IMR-90 (cell line): ENCODE measurements at regions not wholly inside any gene's neighbourhood (a gene's known extent, or its start where the extent isn't known, plus 50 kb on each side); places are given as distances from the start of the nearest gene placed in this dataset.

Experiments
- ATAC-seq: fragments of 200-7000 bp; cut with Tn5 transposase; 2 replicates; pipeline ENCODE4 v1.9.1; 2020; ENCODE audit warnings: low read depth, mild to moderate bottlenecking, moderate library complexity
- BruUV-seq: library from RNA; stranded (reverse); fragments of 400-500 nt; replicated peaks from 2 replicates; lab custom pipeline; 2021; lab: Mats Ljungman, UMichigan
- CTCF ChIA-PET: fragments of 300-600 bp; formaldehyde crosslinking; extraction: SDS; loops from one replicate; lab custom pipeline; 2021; ENCODE audit warnings: antibody characterized with exemption; lab: Yijun Ruan, JAX
- POLR2A ChIA-PET: fragments of 300-600 bp; sonication (Branson Sonifier 250); formaldehyde crosslinking; loops from one replicate; lab custom pipeline; 2022; ENCODE audit warnings: antibody characterized with exemption; ENCODE audit not compliant: unreplicated experiment; lab: Charles Lee
- DNase-seq: peaks from one replicate; pipeline ENCODE4 v3.0.0; 2013
- H2AFZ ChIP-seq: replicated peaks from 2 replicates; pipeline ENCODE3; 2013; ENCODE audit warnings: low read length, mild to moderate bottlenecking; ENCODE audit not compliant: poor library complexity
- H2AK5ac ChIP-seq: 2 replicates; pipeline ENCODE4 v1.6.1; 2013; ENCODE audit warnings: low read depth, low read length, inconsistent platforms
- H2AK9ac ChIP-seq: replicated peaks from 2 replicates; pipeline ENCODE3; 2013; ENCODE audit warnings: mild to moderate bottlenecking, low read depth, low read length, moderate library complexity; ENCODE audit not compliant: poor library complexity
- H2BK120ac ChIP-seq: 2 replicates; pipeline ENCODE4 v1.6.1; 2013; ENCODE audit warnings: low read depth, low read length, inconsistent platforms
- H2BK15ac ChIP-seq: 3 replicates; pipeline ENCODE4 v1.6.1; 2013; ENCODE audit warnings: low read depth, low read length, inconsistent platforms
- H2BK20ac ChIP-seq: 2 replicates; pipeline ENCODE4 v1.6.1; 2013; ENCODE audit warnings: low read depth, mild to moderate bottlenecking, inconsistent platforms, low read length, moderate library complexity
- H2BK5ac ChIP-seq: 2 replicates; pipeline ENCODE4 v1.6.1; 2013; ENCODE audit warnings: mild to moderate bottlenecking, low read depth, low read length, inconsistent platforms; ENCODE audit not compliant: poor library complexity, severe bottlenecking
- H3K14ac ChIP-seq: replicated peaks from 2 replicates; pipeline ENCODE4 v1.6.1; 2013; ENCODE audit warnings: low read depth, low read length, inconsistent platforms
- H3K18ac ChIP-seq: 2 replicates; pipeline ENCODE4 v1.6.1; 2013; ENCODE audit warnings: low read depth, low read length, control low read depth
- H3K23ac ChIP-seq: 2 replicates; pipeline ENCODE4 v1.6.1; 2013; ENCODE audit warnings: low read depth, low read length, inconsistent platforms
- H3K27ac ChIP-seq: 2 replicates; pipeline ENCODE4 v1.5.1; 2013; ENCODE audit warnings: mild to moderate bottlenecking, control low read depth, low read length; ENCODE audit not compliant: insufficient read depth
- H3K27me3 ChIP-seq: 2 replicates; pipeline ENCODE4 v1.6.1; 2013; ENCODE audit warnings: low read length; ENCODE audit not compliant: control insufficient read depth, insufficient read depth
- H3K36me3 ChIP-seq: 2 replicates; pipeline ENCODE4 v1.6.1; 2013; ENCODE audit warnings: low read length, mixed read lengths; ENCODE audit not compliant: control insufficient read depth, insufficient read depth
- H3K4ac ChIP-seq: 2 replicates; pipeline ENCODE4 v1.6.1; 2013; ENCODE audit warnings: low read depth, low read length, inconsistent platforms
- H3K4me1 ChIP-seq: 2 replicates; pipeline ENCODE4 v1.6.1; 2013; ENCODE audit warnings: low read length, mixed read lengths; ENCODE audit not compliant: control insufficient read depth, insufficient read depth
- H3K4me2 ChIP-seq: 2 replicates; pipeline ENCODE4 v1.6.1; 2013; ENCODE audit warnings: low read depth, mild to moderate bottlenecking, control low read depth, low read length, moderate library complexity
- H3K4me3 ChIP-seq: 2 replicates; pipeline ENCODE4 v1.5.1; 2013; ENCODE audit warnings: low read depth, mild to moderate bottlenecking, control low read depth, low read length, moderate library complexity; ENCODE audit not compliant: insufficient read depth
- H3K56ac ChIP-seq: 2 replicates; pipeline ENCODE4 v1.6.1; 2013; ENCODE audit warnings: low read length, inconsistent platforms; ENCODE audit not compliant: insufficient read depth; ENCODE audit errors: extremely low read depth
- H3K79me1 ChIP-seq, 2 experiments: 2 replicates each; pipeline ENCODE4 v1.6.1; 2013; ENCODE audit warnings: low read length in 2 of 2, inconsistent platforms in 1 of 2, low read depth in 1 of 2
- H3K9ac ChIP-seq: 2 replicates; pipeline ENCODE4 v1.6.1; 2013; ENCODE audit warnings: low read depth, low read length, control low read depth
- H3K9me1 ChIP-seq: 2 replicates; pipeline ENCODE4 v1.6.1; 2013; ENCODE audit warnings: low read length, inconsistent platforms; ENCODE audit not compliant: insufficient read depth
- H3K9me3 ChIP-seq: 2 replicates; pipeline ENCODE4 v1.6.1; 2013; ENCODE audit warnings: low read length; ENCODE audit not compliant: control insufficient read depth, insufficient read depth
- H4K20me1 ChIP-seq: 2 replicates; pipeline ENCODE4 v1.6.1; 2013; ENCODE audit warnings: low read length, inconsistent platforms; ENCODE audit not compliant: insufficient read depth
- H4K5ac ChIP-seq: 2 replicates; pipeline ENCODE4 v1.6.1; 2013; ENCODE audit warnings: mild to moderate bottlenecking, low read depth, low read length, control low read depth
- H4K8ac ChIP-seq, 2 experiments: 2 replicates each; pipeline ENCODE4 v1.6.1; 2013; ENCODE audit warnings: low read depth in 2 of 2, low read length in 2 of 2, control low read depth in 1 of 2, inconsistent platforms in 1 of 2
- H4K91ac ChIP-seq: 2 replicates; pipeline ENCODE4 v1.6.1; 2013; ENCODE audit warnings: low read depth, low read length, inconsistent platforms; ENCODE audit not compliant: insufficient read depth
- BHLHE40 ChIP-seq: fragments of 150-350 bp; IDR thresholded peaks from 2 replicates; pipeline ENCODE4 v1.6.1; 2016; ENCODE audit warnings: mild to moderate bottlenecking, low read depth, low read length
- CEBPB ChIP-seq: IDR thresholded peaks from 2 replicates; pipeline ENCODE4 v1.6.1; 2012; ENCODE audit warnings: low read depth, low read length, improper control_type of control experiment
- CHD1 ChIP-seq: IDR thresholded peaks from 2 replicates; pipeline ENCODE4 v1.6.1; 2012; ENCODE audit warnings: low read depth, low read length, improper control_type of control experiment
- FOS ChIP-seq: fragments of 150-350 bp; IDR thresholded peaks from 2 replicates; pipeline ENCODE4 v1.6.1; 2016; ENCODE audit warnings: low read depth, low read length
- MAFK ChIP-seq: IDR thresholded peaks from 2 replicates; pipeline ENCODE4 v1.6.1; 2012; ENCODE audit warnings: low read depth, low read length, improper control_type of control experiment
- MAZ ChIP-seq: IDR thresholded peaks from 2 replicates; pipeline ENCODE4 v1.6.1; 2012; ENCODE audit warnings: low read depth, mild to moderate bottlenecking, low read length, improper control_type of control experiment, moderate library complexity, borderline replicate concordance
- MXI1 ChIP-seq: IDR thresholded peaks from 2 replicates; pipeline ENCODE4 v1.6.1; 2012; ENCODE audit warnings: low read depth, mild to moderate bottlenecking, low read length, moderate library complexity, borderline replicate concordance
- NFE2L2 ChIP-seq: fragments of 150-350 bp; IDR thresholded peaks from 2 replicates; pipeline ENCODE4 v1.6.1; 2016; ENCODE audit warnings: low read depth, mild to moderate bottlenecking, low read length
- POLR2A ChIP-seq: IDR thresholded peaks from 2 replicates; pipeline ENCODE4 v1.6.1; 2012; ENCODE audit warnings: mild to moderate bottlenecking, low read depth, low read length
- RAD21 ChIP-seq: IDR thresholded peaks from 2 replicates; pipeline ENCODE4 v1.6.1; 2012; ENCODE audit warnings: low read length, improper control_type of control experiment
- RCOR1 ChIP-seq: IDR thresholded peaks from 2 replicates; pipeline ENCODE4 v1.6.1; 2012; ENCODE audit warnings: mild to moderate bottlenecking, low read length, improper control_type of control experiment; ENCODE audit not compliant: insufficient replicate concordance
- RFX5 ChIP-seq: IDR thresholded peaks from 2 replicates; pipeline ENCODE4 v1.8.0; 2012; ENCODE audit warnings: low read depth, mild to moderate bottlenecking, low read length, moderate library complexity
- SMC3 ChIP-seq: fragments of 150-350 bp; IDR thresholded peaks from 2 replicates; pipeline ENCODE4 v1.6.1; 2016; ENCODE audit warnings: low read depth, mild to moderate bottlenecking, antibody characterized with exemption, low read length, moderate library complexity
- USF2 ChIP-seq: fragments of 150-350 bp; IDR thresholded peaks from 2 replicates; pipeline ENCODE4 v1.6.1; 2017; ENCODE audit warnings: mild to moderate bottlenecking, antibody characterized with exemption, low read length, low read depth
- WGBS, 2 experiments: methylation state at CpG; one replicate each; pipeline versions ENCODE4 v1.1.5 to v1.1.7; 2013; ENCODE audit warnings: missing lambda C conversion rate in 2 of 2; ENCODE audit not compliant: insufficient read length in 1 of 2; ENCODE audit errors: extremely low coverage in 2 of 2; 5-methylcytosine and 5-hydroxymethylcytosine counted together
- dilution Hi-C: fragments of 300-500 bp; cut with HindIII; formaldehyde crosslinking; loops from one replicate; pipeline ENCODE4 v1.14.3; 2018; ENCODE audit warnings: low sequenced_read_pairs; ENCODE audit not compliant: unreplicated experiment
- in situ Hi-C: fragments of 300-500 bp; cut with MboI; formaldehyde crosslinking; loops from 3 replicates; pipeline ENCODE4 v1.14.3; 2019; ENCODE audit warnings: low sequenced_read_pairs, inconsistent platforms, mixed read lengths
- intact Hi-C: fragments of 100-400 bp; cut with micrococcal nuclease; formaldehyde crosslinking; loops from 2 replicates; pipeline ENCODE4 v1.10.0; 2022
- TF ChIP-seq, protein P1 (sequence below): fragments of 150-350 bp; IDR thresholded peaks from 2 replicates; pipeline ENCODE4 v1.6.1; 2016; ENCODE audit warnings: low read depth, mild to moderate bottlenecking, low read length, moderate library complexity, borderline replicate concordance
- TF ChIP-seq, protein P2 (sequence below): conservative IDR thresholded peaks from 2 replicates; pipeline ENCODE4 v1.5.1; 2012; ENCODE audit warnings: mild to moderate bottlenecking, low read depth, low read length, improper control_type of control experiment

GRCh38 chr2:192957425-192957824 lies 762.7 kb upstream of the TMEFF2 start:
- Histone ChIP-seq H2AFZ (no peak overlapping the region), H3K27me3 (no peaks in the 10 kb centered on the region), H3K4me3 (no peak overlapping the region), H4K91ac (no peak overlapping the region), H3K56ac (no peak overlapping the region), H3K4ac (no peak overlapping the region), H4K20me1 (no peaks in the 10 kb centered on the region), H2BK5ac (no peak overlapping the region), H4K8ac (no peak overlapping the region), H3K4me2 (no peak overlapping the region), H2BK120ac (no peak overlapping the region), H2BK15ac (no peak overlapping the region), H4K5ac (no peak overlapping the region), H3K4me1 (no peaks in the 10 kb centered on the region), H3K79me1 (no peaks in the 10 kb centered on the region), H2AK5ac (no peak overlapping the region), H3K14ac (no peak overlapping the region), H3K9me1 (no peaks in the 10 kb centered on the region), H3K9me3 (peaks cover 6% of the 10 kb centered on the region), H3K23ac (no peak overlapping the region), H3K9ac (no peak overlapping the region), H2AK9ac (no peak overlapping the region), H3K18ac (no peak overlapping the region), H2BK20ac (no peak overlapping the region), H3K36me3 (no peaks in the 10 kb centered on the region), H3K27ac (no peak overlapping the region)
- TF ChIP-seq, protein P1, sequence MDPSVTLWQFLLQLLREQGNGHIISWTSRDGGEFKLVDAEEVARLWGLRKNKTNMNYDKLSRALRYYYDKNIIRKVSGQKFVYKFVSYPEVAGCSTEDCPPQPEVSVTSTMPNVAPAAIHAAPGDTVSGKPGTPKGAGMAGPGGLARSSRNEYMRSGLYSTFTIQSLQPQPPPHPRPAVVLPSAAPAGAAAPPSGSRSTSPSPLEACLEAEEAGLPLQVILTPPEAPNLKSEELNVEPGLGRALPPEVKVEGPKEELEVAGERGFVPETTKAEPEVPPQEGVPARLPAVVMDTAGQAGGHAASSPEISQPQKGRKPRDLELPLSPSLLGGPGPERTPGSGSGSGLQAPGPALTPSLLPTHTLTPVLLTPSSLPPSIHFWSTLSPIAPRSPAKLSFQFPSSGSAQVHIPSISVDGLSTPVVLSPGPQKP: no peak
- TF ChIP-seq CHD1 (no peak), MAZ (no peak), MAFK (no peak), POLR2A (no peak), MXI1 (no peak), RFX5 (no peak), NFE2L2 (no peak), FOS (no peak), BHLHE40 (no peak), CEBPB (no peak), RAD21 (no peak), SMC3 (no peak), RCOR1 (no peak), USF2 (no peak)
- TF ChIP-seq, protein P2, sequence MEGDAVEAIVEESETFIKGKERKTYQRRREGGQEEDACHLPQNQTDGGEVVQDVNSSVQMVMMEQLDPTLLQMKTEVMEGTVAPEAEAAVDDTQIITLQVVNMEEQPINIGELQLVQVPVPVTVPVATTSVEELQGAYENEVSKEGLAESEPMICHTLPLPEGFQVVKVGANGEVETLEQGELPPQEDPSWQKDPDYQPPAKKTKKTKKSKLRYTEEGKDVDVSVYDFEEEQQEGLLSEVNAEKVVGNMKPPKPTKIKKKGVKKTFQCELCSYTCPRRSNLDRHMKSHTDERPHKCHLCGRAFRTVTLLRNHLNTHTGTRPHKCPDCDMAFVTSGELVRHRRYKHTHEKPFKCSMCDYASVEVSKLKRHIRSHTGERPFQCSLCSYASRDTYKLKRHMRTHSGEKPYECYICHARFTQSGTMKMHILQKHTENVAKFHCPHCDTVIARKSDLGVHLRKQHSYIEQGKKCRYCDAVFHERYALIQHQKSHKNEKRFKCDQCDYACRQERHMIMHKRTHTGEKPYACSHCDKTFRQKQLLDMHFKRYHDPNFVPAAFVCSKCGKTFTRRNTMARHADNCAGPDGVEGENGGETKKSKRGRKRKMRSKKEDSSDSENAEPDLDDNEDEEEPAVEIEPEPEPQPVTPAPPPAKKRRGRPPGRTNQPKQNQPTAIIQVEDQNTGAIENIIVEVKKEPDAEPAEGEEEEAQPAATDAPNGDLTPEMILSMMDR: no peak
- in situ Hi-C loops: no loop called here
- POLR2A ChIA-PET: no interaction called here
- dilution Hi-C loops: no loop called here
- CTCF ChIA-PET: no interaction called here
- BruUV-seq: no TSS peak
- DNase-seq (no peak), ATAC-seq (no peak)
- intact Hi-C loops: no loop called here
- WGBS, 2 experiments: no CpG with 5 or more reads among the region's 5 CpGs
